Endodermal cell (in vitro differentiated cells): ENCODE measurements at regions not wholly inside any gene's neighbourhood (a gene's known extent, or its start where the extent isn't known, plus 50 kb on each side); places are given as distances from the start of the nearest gene placed in this dataset.

Source experiments
- DNase-seq: peaks from one replicate; pipeline ENCODE4 v3.0.0-alpha.2; 2017
- H3K27ac ChIP-seq: 2 replicates; pipeline ENCODE4 v1.5.1; 2013; ENCODE audit warnings: mild to moderate bottlenecking, low read depth, low read length, moderate library complexity
- H3K27me3 ChIP-seq: 2 replicates; pipeline ENCODE4 v1.6.1; 2013; ENCODE audit warnings: mild to moderate bottlenecking, low read length, moderate library complexity; ENCODE audit not compliant: insufficient read depth, control insufficient read depth, poor library complexity, severe bottlenecking
- H3K36me3 ChIP-seq: 2 replicates; pipeline ENCODE4 v1.7.0; 2013; ENCODE audit warnings: mild to moderate bottlenecking, low read length, moderate library complexity; ENCODE audit not compliant: control insufficient read depth, insufficient read depth
- H3K4me1 ChIP-seq: one replicate; pipeline ENCODE4 v1.7.0; 2013; ENCODE audit warnings: low read length; ENCODE audit not compliant: control insufficient read depth, insufficient read depth
- H3K4me3 ChIP-seq: 2 replicates; pipeline ENCODE4 v1.5.1; 2013; ENCODE audit warnings: mild to moderate bottlenecking, low read length, moderate library complexity
- H3K9ac ChIP-seq: 2 replicates; pipeline ENCODE4 v1.6.1; 2013; ENCODE audit warnings: mild to moderate bottlenecking, low read length, moderate library complexity; ENCODE audit not compliant: poor library complexity, severe bottlenecking; ENCODE audit errors: extremely low read depth
- H3K9me3 ChIP-seq: 2 replicates; pipeline ENCODE4 v1.6.1; 2013; ENCODE audit warnings: mild to moderate bottlenecking, low read length, moderate library complexity; ENCODE audit not compliant: control insufficient read depth
- H3K27ac Mint-ChIP-seq: 2 replicates; pipeline ENCODE4 v1.8.0; 2020; ENCODE audit warnings: mixed read lengths
- H3K27me3 Mint-ChIP-seq: 2 replicates; pipeline ENCODE4 v1.8.0; 2021; ENCODE audit warnings: mild to moderate bottlenecking, mixed read lengths; ENCODE audit not compliant: insufficient read depth
- H3K36me3 Mint-ChIP-seq: 2 replicates; pipeline ENCODE4 v1.8.0; 2020; ENCODE audit warnings: low read depth, mixed read lengths
- H3K4me1 Mint-ChIP-seq: 2 replicates; pipeline ENCODE4 v1.8.0; 2020; ENCODE audit warnings: mixed read lengths
- H3K4me3 Mint-ChIP-seq: 2 replicates; pipeline ENCODE4 v1.8.0; 2020; ENCODE audit warnings: mild to moderate bottlenecking, moderate library complexity, mixed read lengths
- H3K9me3 Mint-ChIP-seq: 2 replicates; pipeline ENCODE4 v1.8.0; 2020; ENCODE audit warnings: mild to moderate bottlenecking, mixed read lengths
- WGBS, 2 experiments: methylation state at CpG; one replicate each; pipeline versions ENCODE4 v1.1.5 to v1.1.7; 2013; ENCODE audit warnings: missing lambda C conversion rate in 2 of 2, mixed read lengths in 1 of 2; ENCODE audit not compliant: insufficient coverage in 1 of 2, insufficient read length in 1 of 2; 5-methylcytosine and 5-hydroxymethylcytosine counted together
- TF ChIP-seq, protein P1 (sequence below): fragments of 200-600 bp; sonication (generic); conservative IDR thresholded peaks from 2 replicates; pipeline ENCODE4 v1.5.0; 2021; ENCODE audit warnings: antibody characterized with exemption, mild to moderate bottlenecking

- no peak for DNase-seq
- H3K9me3 Mint-ChIP-seq, result no peaks in the 10 kb centered on the region
- Histone ChIP-seq H3K9me3 (peaks cover 6% of the 10 kb centered on the region), H3K27ac (no peak overlapping the region), H3K9ac (no peak overlapping the region), H3K4me1 (no peaks in the 10 kb centered on the region), H3K4me3 (no peak overlapping the region), H3K27me3 (no peaks in the 10 kb centered on the region), H3K36me3 (no peaks in the 10 kb centered on the region)
- H3K4me3 Mint-ChIP-seq, result no peak overlapping the region
- no peaks in the 10 kb centered on the region for H3K36me3 Mint-ChIP-seq
- H3K4me1 Mint-ChIP-seq, result no peaks in the 10 kb centered on the region
- no peaks in the 10 kb centered on the region for H3K27me3 Mint-ChIP-seq
- TF ChIP-seq, protein P1, sequence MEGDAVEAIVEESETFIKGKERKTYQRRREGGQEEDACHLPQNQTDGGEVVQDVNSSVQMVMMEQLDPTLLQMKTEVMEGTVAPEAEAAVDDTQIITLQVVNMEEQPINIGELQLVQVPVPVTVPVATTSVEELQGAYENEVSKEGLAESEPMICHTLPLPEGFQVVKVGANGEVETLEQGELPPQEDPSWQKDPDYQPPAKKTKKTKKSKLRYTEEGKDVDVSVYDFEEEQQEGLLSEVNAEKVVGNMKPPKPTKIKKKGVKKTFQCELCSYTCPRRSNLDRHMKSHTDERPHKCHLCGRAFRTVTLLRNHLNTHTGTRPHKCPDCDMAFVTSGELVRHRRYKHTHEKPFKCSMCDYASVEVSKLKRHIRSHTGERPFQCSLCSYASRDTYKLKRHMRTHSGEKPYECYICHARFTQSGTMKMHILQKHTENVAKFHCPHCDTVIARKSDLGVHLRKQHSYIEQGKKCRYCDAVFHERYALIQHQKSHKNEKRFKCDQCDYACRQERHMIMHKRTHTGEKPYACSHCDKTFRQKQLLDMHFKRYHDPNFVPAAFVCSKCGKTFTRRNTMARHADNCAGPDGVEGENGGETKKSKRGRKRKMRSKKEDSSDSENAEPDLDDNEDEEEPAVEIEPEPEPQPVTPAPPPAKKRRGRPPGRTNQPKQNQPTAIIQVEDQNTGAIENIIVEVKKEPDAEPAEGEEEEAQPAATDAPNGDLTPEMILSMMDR, result no peak
- H3K27ac Mint-ChIP-seq, result no peak overlapping the region
Observed at GRCh38 chr6:55019591-55019990, 154.7 kb upstream of the HCRTR2 start.

DNA sequence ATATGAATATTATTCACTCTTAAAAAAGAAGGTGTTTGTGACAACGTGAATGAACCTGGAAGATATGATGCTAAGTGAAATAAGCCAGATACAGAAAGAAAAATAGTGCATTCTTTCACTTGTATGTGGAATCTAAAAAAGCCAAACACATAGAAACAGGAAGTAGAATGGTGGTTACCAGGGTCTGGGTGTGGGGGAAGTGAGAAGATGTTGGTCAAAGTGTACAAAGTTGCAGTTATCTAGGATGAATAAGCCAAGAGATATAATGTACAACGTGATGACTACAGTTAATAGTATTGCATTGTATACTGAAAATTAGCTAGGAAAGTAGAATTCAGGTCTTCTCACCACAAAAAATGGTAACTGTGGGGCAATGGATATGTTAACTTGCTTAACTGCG, 151.1 kb upstream of the HCRTR2 start:
- WGBS, 2 experiments, result 80 to 86% methylated on average over 1 to 2 of the region's 3 CpGs
- Histone ChIP-seq H3K36me3 (no peaks in the 10 kb centered on the region), H3K9me3 (peaks cover 13% of the 10 kb centered on the region), H3K27ac (no peak overlapping the region), H3K4me1 (no peaks in the 10 kb centered on the region), H3K4me3 (no peak overlapping the region), H3K9ac (no peak overlapping the region), H3K27me3 (no peaks in the 10 kb centered on the region)
- Mint-ChIP-seq H3K36me3 (no peaks in the 10 kb centered on the region), H3K27ac (no peak overlapping the region), H3K27me3 (peaks cover 3% of the 10 kb centered on the region), H3K4me1 (no peaks in the 10 kb centered on the region), H3K4me3 (no peak overlapping the region), H3K9me3 (peaks cover 19% of the 10 kb centered on the region)
- no peak for DNase-seq
- TF ChIP-seq, protein P1, result no peak

- no peak overlapping the region for H3K27ac Mint-ChIP-seq
Observed at GRCh38 chr6:55033016-55033546, 141.2 kb upstream of the HCRTR2 start.

More at GRCh38 chr6:55033016-55033546, 141.2 kb upstream of the HCRTR2 start:
- Mint-ChIP-seq H3K4me3 (no peak overlapping the region), H3K27me3 (no peaks in the 10 kb centered on the region), H3K4me1 (peaks cover 15% of the 10 kb centered on the region), H3K9me3 (peaks cover 36% of the 10 kb centered on the region), H3K36me3 (peaks cover 3% of the 10 kb centered on the region)
- no peak for DNase-seq
- H3K36me3 ChIP-seq, result no peaks in the 10 kb centered on the region
- no peaks in the 10 kb centered on the region for H3K4me1 ChIP-seq
- no peak overlapping the region for H3K9ac ChIP-seq
- no peak overlapping the region for H3K27ac ChIP-seq
- H3K4me3 ChIP-seq, result no peak overlapping the region
- peaks cover 22% of the 10 kb centered on the region for H3K9me3 ChIP-seq
- TF ChIP-seq, protein P1, result no peak
- no peaks in the 10 kb centered on the region for H3K27me3 ChIP-seq
